Activated CD4-positive, CD25-positive, alpha-beta regulatory T cell treated with anti-CD3 and anti-CD28 coated beads, Interleukin-2, amount 50 U/mL, for 24 hours (primary cell): ENCODE measurements at regions not wholly inside any gene's neighbourhood (a gene's known extent, or its start where the extent isn't known, plus 50 kb on each side); places are given as distances from the start of the nearest gene placed in this dataset.
"Not testable (repeated sequence)": the region's sequence is repeated elsewhere in the genome, so short reads cannot be mapped to it uniquely, and the experiment has no call there.

Experiments
- ATAC-seq, 2 donors: fragments of 150-1000 bp; cut with Tn5 transposase; one replicate each; pipeline ENCODE4 v1.10.0; 2021; ENCODE audit warnings: mild to moderate bottlenecking in 1 of 2, moderate library complexity in 1 of 2

DNA sequence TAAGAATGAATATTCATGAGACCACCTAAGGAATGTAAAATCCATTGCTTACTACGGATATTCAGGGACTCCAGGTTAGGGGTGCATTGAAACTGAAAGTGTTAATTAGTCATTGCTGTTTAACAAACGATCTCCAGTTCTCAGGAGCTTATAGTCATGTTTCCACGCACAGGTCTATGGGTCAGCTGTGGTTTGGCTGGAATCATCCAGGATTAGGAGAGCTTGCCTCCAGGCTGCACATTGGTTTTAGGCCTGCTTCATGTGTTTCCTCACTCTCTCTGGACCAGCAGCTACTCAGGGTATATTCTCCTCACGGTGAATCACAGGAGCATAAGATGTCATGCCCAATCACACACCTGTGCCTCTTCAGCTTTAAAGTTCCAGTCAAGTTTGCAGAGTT, 98.9 kb downstream of the ATXN3L start:
- ATAC-seq, result no peak

- ATAC-seq, result no peak
These were observed 99.7 kb downstream of the ATXN3L start for GRCh38 chrX:13219991-13220764.

GRCh38 chrX:13218758-13219157, 101.1 kb downstream of the ATXN3L start:
- no peak for ATAC-seq

DNA sequence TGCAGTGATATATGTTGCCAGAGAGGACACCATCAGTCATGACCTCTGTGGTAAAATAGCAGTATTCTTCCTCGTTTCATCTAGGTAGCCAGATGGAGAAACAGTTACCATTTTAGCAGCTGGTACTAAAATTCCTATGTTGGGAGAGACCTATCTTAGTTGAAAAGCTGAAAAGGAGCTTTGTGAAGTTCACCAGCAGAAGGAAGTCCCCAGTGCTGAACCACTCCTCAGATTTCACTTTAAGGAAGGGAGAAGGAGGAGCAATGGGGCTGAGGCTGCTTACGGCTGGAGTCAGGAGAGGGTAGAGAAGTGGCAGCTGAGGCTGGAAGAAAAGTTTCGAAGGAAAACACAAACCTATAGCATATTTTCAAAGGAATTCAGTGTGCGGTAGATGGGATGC, 103.7 kb downstream of the ATXN3L start:
- ATAC-seq, result no peak

DNA sequence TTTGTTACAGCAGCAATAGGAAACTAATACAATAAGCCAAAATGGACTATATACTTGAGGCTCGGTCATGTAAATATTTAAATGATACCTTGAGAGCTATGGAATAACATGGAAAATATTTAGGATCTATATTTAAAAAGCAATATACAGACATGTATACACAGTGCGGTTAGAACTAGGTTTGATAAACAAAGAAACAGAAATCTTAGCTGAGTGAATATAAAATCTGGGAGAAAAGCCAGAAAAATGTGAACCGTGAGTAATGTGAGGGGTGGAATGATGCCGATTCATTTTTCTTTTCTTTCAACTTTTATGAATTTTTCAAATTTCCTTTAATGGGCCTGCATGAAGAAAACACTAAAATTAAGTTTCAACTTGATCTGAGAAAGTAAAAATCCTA, 104.1 kb downstream of the ATXN3L start:
- ATAC-seq, result no peak

DNA sequence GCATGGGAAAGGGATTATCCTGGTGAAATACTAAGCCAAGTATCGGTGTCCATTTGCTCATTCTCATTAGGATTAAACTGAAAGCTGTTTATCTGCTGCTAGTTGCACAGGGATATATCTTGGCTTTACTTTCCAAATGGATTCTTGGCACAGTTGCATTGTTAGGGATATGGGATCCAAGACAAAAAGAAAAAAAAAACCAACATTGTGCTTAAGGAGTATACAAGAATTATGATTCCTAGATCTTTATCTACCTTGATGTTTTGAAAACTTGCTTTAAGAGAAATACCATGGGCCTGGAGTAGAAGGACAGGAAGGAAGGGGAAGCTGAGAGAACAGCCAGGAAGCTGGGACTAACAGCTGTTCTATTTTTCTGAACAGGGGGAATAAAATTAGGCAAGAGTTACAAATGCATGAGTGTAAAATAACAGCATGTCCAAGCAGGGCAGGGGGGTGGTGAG, 107.6 kb downstream of the ATXN3L start:
- ATAC-seq, result no peak

DNA sequence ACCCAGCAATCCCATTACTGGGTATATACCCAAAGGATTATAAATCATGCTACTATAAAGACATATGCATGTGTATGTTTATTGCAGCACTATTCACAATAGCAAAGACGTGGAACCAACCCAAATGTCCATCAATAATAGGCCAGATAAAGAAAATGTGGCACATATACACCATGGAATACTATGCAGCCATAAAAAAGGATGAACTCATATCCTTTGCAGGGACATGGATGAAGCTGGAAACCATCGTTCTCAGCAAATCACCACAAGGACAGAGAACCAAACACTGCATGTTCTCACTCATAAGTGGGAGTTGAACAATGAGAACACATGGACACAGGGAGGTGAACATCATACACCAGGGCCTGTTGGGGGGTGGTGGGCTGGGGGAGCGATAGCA, 109.7 kb downstream of the ATXN3L start:
- ATAC-seq, result not testable (repeated sequence)

DNA sequence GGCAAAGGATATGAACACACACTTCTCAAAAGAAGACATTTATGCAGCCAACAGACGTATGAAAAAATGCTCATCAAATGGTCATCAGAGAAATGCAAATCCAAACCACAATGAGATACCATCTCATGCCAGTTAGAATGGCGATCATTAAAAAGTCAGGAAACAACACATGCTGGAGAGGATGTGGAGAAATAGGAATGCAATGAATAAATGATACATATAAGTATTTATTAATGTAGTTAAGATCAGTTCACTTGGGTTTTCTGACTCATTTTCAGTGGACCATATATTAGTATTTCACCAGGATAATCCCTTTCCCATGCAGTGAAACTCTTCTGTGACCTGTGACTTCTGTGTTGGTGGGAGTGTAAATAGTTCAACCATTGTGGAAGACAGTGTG, 110.1 kb downstream of the ATXN3L start:
- not testable (repeated sequence) for ATAC-seq

- no peak for ATAC-seq
These were observed 111.4 kb downstream of the ATXN3L start for GRCh38 chrX:13208281-13208935.

DNA sequence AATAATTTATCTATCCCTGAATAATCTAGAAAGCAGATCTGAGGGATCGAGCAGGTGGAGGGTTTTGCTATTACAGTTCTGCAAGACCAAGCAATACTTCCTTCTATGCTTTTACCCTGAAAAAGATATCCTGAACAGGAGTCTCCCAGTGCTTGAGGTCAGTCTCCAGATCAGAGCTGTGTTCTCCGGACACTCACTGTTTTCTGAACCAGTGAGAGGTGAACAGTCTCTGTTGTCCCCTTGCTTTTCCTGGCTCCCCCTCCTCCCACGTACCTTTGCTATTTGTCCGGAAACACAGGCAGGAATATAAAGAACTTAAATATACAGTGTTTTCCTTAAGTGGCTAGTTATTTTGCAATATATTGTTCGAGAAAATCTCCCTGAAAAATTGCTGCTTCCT, 116.6 kb downstream of the ATXN3L start:
- ATAC-seq, result no peak

- ATAC-seq, result no peak
These were observed 118.1 kb downstream of the ATXN3L start for GRCh38 chrX:13201605-13202219.

DNA sequence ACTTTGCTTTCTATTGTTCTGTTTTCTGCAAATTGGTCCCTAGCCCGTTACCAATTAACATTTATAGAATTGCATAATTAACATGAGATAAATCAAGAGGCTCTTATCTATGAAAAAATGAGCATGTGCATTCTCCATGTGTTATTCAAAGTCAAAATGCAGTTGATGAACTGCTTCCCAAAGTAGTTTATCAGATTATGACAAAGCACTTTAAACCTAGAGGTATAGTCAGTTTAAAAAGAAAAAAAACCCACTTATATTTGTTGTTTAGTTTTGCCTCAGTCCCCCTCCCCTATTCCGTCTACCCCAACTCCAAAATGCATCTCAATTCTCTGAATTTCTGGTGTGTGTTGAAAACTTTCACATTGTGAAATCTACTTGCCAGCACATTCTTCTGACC, 119.5 kb downstream of the ATXN3L start:
- ATAC-seq, result no peak

- no peak for ATAC-seq
These were observed 121.1 kb downstream of the ATXN3L start for GRCh38 chrX:13198762-13199064.

DNA sequence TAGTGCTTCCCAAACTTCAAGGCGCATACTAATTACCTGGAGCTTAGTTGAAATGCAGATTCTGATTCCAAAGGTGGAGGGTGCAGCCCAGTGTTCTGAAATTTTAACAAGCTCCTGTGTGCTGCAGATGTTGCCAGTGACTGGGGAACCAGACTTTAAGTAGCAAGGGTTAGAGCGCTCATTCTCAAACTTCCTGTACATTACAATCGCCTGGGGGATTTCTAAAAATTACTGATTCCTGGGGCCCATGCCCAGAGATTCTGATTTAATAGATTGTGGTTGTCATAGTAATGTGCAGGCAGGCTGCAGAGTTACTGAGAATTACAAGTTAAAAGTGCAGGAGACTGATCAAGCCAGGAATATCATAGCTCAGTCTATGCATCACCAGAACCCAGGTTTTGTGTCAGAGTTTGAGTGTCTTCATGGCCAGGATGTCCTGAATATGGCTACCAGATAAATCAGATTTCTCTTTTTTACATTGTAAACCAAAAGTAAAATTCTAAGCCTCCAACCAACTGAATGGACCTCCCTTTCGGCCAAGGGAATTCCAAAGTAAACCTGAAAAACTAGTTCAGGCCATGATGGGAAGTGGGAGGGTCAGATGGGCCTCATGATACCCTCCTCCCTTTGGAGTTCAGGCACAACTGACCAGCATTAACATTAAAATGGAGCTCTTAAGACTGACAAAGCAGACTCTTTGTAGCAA, 121.6 kb downstream of the ATXN3L start:
- ATAC-seq, result no peak

DNA sequence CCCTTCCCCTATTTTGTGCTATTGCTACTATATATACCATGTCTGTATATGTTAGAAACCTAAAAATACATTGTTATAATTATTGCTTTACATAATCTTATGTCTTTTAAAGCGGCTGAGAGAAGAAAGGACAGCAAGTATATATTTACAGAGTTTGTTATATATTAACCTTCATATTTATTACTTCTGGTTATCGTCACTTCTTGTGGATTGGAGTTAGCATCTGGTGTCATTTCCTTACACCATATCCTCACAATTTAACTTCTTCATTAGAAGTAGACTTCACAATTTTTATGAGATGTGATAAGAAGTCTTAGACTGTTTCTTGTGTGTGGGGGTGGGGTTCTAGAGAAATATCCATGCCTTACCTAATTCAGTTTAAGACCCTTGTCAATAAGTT, 123.1 kb downstream of the ATXN3L start:
- ATAC-seq, result no peak

GRCh38 chrX:13195340-13195739, 124.5 kb downstream of the ATXN3L start:
- ATAC-seq, result no peak

- no peak for ATAC-seq
These were observed 125.4 kb downstream of the ATXN3L start for GRCh38 chrX:13194291-13195103.

- ATAC-seq, result no peak
These were observed 129.8 kb downstream of the ATXN3L start for GRCh38 chrX:13190051-13190450.

GRCh38 chrX:13189380-13189779, 130.5 kb downstream of the ATXN3L start:
- no peak for ATAC-seq

GRCh38 chrX:13188731-13189309, 131.0 kb downstream of the ATXN3L start:
- no peak for ATAC-seq

DNA sequence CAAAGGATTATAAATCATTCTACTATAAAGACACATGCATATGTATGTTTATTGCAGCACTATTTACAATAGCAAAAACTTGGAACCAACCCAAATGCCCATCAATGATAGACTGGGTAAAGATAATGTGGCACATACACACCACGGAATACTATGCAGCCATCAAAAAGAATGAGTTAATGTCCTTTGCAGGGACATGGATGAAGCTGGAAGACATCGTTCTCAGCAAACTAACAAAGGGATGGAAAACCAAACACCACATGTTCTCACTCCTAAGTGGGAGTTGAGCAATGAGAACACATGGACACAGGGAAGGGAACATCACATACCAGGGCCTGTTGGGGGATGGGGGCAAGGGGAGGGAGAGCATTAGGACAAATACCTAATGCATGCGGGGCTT, 133.2 kb downstream of the ATXN3L start:
- not testable (repeated sequence) for ATAC-seq

GRCh38 chrX:13180807-13181206, 136.4 kb upstream of the FAM9C start:
- ATAC-seq, result no peak
